Glutamatergic neuron (in vitro differentiated cells): ENCODE measurements at regions not wholly inside any gene's neighbourhood (a gene's known extent, or its start where the extent isn't known, plus 50 kb on each side); places are given as distances from the start of the nearest gene placed in this dataset.
"Not testable (repeated sequence)": the region's sequence is repeated elsewhere in the genome, so short reads cannot be mapped to it uniquely, and the experiment has no call there.

Experiments used
- DNase-seq: peaks from one replicate; pipeline ENCODE4 v3.0.0; 2022
- H3K27ac Mint-ChIP-seq: one replicate; pipeline ENCODE4 v1.8.0; 2020; ENCODE audit warnings: mild to moderate bottlenecking, mixed read lengths, inconsistent platforms; ENCODE audit not compliant: unreplicated experiment
- H3K27me3 Mint-ChIP-seq: one replicate; pipeline ENCODE4 v1.8.0; 2020; ENCODE audit warnings: mild to moderate bottlenecking, moderate library complexity, mixed read lengths, inconsistent platforms; ENCODE audit not compliant: unreplicated experiment
- H3K36me3 Mint-ChIP-seq: one replicate; pipeline ENCODE4 v1.8.0; 2020; ENCODE audit warnings: mild to moderate bottlenecking, mixed read lengths, inconsistent platforms; ENCODE audit not compliant: unreplicated experiment
- H3K4me1 Mint-ChIP-seq: one replicate; pipeline ENCODE4 v1.8.0; 2020; ENCODE audit warnings: mild to moderate bottlenecking, low read depth, mixed read lengths, inconsistent platforms; ENCODE audit not compliant: unreplicated experiment
- H3K4me3 Mint-ChIP-seq: one replicate; pipeline ENCODE4 v1.8.0; 2020; ENCODE audit warnings: mild to moderate bottlenecking, mixed read lengths, inconsistent platforms; ENCODE audit not compliant: unreplicated experiment
- H3K9me3 Mint-ChIP-seq: one replicate; pipeline ENCODE4 v1.8.0; 2020; ENCODE audit warnings: mild to moderate bottlenecking, moderate library complexity, mixed read lengths, inconsistent platforms; ENCODE audit not compliant: unreplicated experiment
- CTCF ChIP-seq: fragments of 200-600 bp; sonication (generic); IDR thresholded peaks from one replicate; pipeline ENCODE4 v1.5.0; 2021; ENCODE audit not compliant: partially characterized antibody, unreplicated experiment

- H3K4me3 Mint-ChIP-seq = no peak overlapping the region
- no peaks in the 10 kb centered on the region for H3K4me1 Mint-ChIP-seq
- H3K27ac Mint-ChIP-seq = no peak overlapping the region
- no peak for DNase-seq
- H3K9me3 Mint-ChIP-seq = peaks cover 6% of the 10 kb centered on the region
- H3K36me3 Mint-ChIP-seq = no peaks in the 10 kb centered on the region
- H3K27me3 Mint-ChIP-seq = peaks cover 2% of the 10 kb centered on the region
- no peak for TF ChIP-seq CTCF
Observed at GRCh38 chr17:27158382-27158781, 135.5 kb upstream of the WSB1 start.

GRCh38 chr17:27180322-27180721 is 113.6 kb upstream of the WSB1 start:
- Mint-ChIP-seq H3K4me3 (no peak overlapping the region), H3K27ac (no peak overlapping the region), H3K36me3 (no peaks in the 10 kb centered on the region), H3K4me1 (no peaks in the 10 kb centered on the region), H3K9me3 (peaks cover 5% of the 10 kb centered on the region), H3K27me3 (no peaks in the 10 kb centered on the region)
- no peak for DNase-seq
- TF ChIP-seq CTCF = no peak

GRCh38 chr17:27181379-27181925 is 112.5 kb upstream of the WSB1 start:
- not testable (repeated sequence) for H3K27me3 Mint-ChIP-seq, H3K27ac Mint-ChIP-seq, H3K36me3 Mint-ChIP-seq, H3K4me1 Mint-ChIP-seq, DNase-seq, H3K4me3 Mint-ChIP-seq, H3K9me3 Mint-ChIP-seq

GRCh38 chr17:27181935-27182334 is 112.0 kb upstream of the WSB1 start:
- Mint-ChIP-seq H3K27ac (no peak overlapping the region), H3K27me3 (no peaks in the 10 kb centered on the region), H3K4me3 (no peak overlapping the region), H3K4me1 (no peaks in the 10 kb centered on the region), H3K36me3 (no peaks in the 10 kb centered on the region), H3K9me3 (peaks cover 5% of the 10 kb centered on the region)
- TF ChIP-seq CTCF = no peak
- no peak for DNase-seq

- not testable (repeated sequence) for H3K27ac Mint-ChIP-seq, H3K36me3 Mint-ChIP-seq, H3K9me3 Mint-ChIP-seq, H3K4me3 Mint-ChIP-seq, H3K27me3 Mint-ChIP-seq, H3K4me1 Mint-ChIP-seq
- peak; percentile 31 for DNase-seq
- peak; percentile 26 for TF ChIP-seq CTCF
Observed at GRCh38 chr17:27197505-27197904, 96.4 kb upstream of the WSB1 start.
